DMS 273 (cell line): ENCODE measurements at regions not wholly inside any gene's neighbourhood (a gene's known extent, or its start where the extent isn't known, plus 50 kb on each side); places are given as distances from the start of the nearest gene placed in this dataset.
"Not testable (repeated sequence)": the region's sequence is repeated elsewhere in the genome, so short reads cannot be mapped to it uniquely, and the experiment has no call there.

ENCODE experiments used
- DNase-seq: peaks from one replicate; lab custom pipeline; 2025; ENCODE audit not compliant: unreplicated experiment; lab: John Stamatoyannopoulos, UW

- no peak for DNase-seq
Observed at GRCh38 chr18:46226461-46226860, 122.3 kb downstream of the HAUS1 start.

DNA sequence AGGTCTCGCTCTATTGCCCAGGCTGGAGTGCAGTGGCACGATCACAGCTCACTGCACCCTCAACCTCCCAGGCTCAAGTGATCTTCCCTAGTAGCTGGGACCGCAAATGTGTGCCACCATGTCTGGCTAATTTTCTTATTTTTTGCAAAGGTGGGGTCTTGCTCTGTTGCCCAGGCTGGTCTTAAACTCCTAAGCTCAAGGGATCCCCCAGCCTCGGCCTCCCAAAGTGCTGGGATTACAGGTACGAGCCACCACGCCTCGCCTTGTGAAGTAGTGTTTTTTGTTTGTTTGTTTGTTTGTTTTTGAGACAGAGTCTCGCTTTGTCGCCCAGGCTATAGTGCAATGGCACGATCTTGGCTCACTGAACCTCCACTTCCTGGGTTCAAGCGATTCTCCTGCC is 125.5 kb downstream of the HAUS1 start:
- DNase-seq, result not testable (repeated sequence)

DNA sequence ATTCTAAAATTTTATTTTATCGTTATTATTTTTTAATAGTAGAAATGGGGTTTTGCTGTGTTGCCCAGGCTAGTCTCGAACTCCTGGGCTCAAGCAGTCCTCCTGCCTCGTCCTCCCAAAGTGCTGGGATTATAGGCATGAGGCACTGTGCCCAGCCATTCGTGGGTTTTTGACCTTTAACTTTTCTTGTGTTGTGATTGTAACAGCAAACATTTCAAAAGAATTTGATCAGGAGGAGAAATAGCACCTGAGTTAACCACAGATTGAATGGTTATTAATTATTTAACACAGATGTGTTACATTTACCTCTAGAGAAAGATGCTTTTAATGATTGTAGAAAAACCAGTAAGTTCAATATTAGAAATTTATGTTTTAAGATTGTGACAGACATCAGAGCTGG is 132.0 kb downstream of the HAUS1 start:
- no peak for DNase-seq

GRCh38 chr18:46237891-46238290 is 133.7 kb downstream of the HAUS1 start:
- no peak for DNase-seq

DNA sequence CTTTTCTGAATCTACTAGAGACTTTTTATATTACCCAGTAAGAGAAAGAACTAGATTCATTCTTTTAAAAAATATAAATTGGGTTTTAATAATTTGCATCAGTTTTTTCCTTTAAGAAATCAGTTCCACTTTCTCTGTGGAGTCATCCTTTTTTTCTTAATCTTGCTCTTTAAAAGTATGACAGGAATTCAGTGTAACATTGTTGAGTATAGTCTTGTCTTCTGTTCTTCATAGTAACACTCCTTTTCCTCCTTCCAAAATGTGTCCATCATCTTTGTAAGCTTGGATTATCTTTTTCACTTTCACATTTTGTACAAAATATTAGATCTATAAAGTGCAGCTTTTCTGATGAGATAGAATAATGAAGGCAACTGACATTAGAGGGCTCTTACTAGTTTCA is 135.4 kb downstream of the HAUS1 start:
- no peak for DNase-seq

DNA sequence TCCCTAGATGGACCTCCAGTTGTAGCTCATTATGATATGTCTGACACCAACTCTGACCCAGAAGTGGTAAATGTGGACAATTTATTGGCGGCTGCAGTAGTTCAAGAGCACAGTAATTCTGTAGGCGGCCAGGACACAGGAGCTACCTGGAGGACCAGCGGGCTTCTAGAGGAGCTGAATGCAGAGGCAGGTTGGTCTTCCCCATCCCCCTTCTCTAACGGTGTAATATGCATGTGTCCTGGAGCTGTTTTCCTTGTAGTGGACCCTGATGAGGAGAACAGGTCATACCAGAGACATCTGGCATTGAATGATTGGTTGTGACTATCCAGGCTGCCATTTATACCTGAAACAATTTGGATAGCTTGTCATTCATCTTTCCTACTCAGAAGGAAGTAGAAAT is 135.8 kb downstream of the HAUS1 start:
- DNase-seq, result no peak

DNA sequence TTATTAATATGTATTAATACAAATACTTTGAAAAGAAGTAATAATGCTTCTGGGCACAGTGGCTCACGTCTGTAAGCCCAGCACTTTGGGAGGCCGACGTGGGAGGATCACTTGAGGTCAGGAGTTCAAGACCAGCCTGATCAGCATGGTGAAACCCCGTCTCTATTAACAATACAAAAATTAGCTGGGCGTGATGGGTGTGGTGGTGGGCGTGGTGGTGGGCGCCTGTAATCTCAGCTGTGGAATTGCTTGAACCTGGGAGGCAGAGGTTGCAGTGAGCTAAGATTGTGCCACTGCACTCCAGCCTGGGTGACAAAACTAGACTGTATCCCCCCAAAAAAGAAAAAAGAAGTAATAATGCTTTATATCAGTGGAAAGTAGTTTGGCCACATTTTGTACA is 137.2 kb downstream of the HAUS1 start:
- DNase-seq, result not testable (repeated sequence)

- DNase-seq, result no peak
Observed at GRCh38 chr18:46242183-46242582, 138.0 kb downstream of the HAUS1 start.

GRCh38 chr18:46243095-46243494 is 138.9 kb downstream of the HAUS1 start:
- DNase-seq, result no peak

DNA sequence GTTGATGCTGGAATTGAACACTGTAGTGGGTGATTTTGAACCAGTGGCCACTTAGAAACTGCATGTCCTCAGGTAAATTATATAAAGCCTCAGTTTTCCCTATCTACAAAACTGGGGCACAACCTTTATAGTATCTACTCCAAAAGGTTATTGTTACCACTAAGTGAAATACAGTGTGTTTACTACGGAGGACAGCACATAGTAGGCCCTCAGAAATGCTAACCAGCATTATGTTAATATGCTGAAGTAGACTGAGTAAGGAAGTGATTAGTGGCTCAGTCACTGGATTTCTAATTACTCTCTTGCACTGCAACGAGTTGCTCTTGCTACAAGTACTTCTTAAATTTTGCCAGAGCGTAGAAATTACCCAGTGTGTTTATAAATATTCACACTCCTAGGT is 139.5 kb downstream of the HAUS1 start:
- no peak for DNase-seq

GRCh38 chr18:46246101-46246500 is 141.9 kb downstream of the HAUS1 start:
- DNase-seq, result no peak

DNA sequence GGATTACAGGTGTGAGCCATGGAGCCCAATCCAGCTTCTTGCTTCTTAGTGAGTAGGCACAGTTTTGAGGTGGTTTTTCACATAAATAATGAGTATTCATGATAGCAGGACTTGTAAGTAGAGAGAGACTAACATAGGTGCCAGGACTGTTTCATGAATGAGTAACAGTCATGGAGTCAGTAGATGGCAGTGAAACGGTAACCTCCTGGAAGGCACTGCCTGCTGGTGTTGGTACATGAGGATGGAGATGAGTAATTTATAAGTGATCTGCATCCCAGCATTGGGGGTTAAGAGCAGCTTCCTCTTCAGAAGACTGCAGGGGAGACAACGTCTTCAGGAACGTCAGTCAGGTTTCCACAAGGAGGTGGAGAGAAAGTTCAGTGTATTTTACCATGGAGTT is 143.8 kb downstream of the HAUS1 start:
- no peak for DNase-seq

DNA sequence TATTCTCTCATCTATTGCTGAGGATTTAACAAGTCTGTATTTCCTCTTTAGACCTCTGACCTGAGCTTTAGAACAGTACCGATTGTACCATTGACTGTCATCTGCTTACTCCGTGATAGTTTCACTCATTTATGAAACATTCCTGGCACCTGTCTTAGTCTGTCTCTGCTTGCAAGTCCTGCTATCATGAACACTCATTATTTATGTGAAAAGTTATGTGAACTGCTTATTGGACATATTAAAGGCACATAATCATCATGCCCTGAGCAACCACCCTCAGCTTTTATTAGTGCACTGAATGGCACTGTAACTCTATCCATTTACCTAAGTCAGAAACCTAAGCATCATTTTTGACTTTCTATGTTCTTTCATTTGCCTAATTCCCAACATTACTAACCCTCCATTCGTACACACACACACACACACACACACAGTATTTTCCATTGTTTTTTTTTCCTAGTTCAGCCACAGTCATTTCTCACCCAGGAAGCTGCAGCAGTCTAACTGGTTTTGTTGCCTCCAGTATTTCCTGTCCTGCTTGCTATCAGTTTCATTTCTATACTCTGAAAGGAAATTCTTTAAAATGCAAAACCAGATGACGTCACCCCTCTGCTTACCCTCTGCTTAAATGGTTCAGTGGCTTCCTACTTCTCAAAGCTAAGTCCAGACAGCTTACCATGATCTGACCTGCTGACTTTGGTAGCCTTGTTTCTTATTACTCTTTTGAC is 146.1 kb downstream of the HAUS1 start:
- DNase-seq, result no peak

GRCh38 chr18:46250812-46251173 is 146.6 kb downstream of the HAUS1 start:
- DNase-seq, result no peak

GRCh38 chr18:46252759-46253158 is 148.6 kb downstream of the HAUS1 start:
- DNase-seq, result no peak

DNA sequence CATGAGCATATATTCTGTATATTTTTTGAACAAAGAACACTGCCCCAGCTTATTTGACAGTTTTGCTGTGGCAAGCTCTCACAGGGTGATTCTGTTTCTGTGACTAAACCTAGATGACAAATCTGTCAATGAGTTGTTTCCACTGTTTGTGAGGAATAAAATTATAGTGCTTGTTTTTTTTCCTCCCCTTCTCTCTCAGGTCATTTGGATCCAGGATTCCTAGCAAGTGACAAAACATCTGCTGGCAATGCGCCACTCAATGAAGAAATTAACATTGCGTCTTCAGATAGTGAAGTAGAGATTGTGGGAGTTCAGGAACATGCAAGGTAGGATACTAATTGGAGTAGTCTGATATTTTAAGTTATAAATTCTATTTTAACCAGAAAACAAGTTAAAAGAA is 149.3 kb downstream of the HAUS1 start:
- DNase-seq, result no peak

DNA sequence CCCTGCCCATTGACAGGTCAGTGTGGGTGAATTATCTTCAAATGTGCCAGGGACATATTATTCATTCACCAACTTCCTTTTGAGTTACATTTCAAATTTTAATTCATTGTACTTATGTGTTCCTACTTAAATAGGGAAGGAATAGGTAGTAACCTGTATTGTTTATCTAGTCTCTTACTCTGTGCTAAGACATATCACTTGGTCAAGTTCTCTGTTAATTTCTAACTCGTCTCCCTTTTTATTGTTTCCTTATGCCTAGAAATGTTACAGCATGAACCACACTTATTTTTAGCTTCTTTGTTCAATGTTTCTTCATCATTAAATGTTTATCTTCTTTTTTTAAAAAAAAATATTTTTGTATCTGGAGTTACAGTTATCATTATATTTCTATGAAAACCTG is 151.9 kb downstream of the HAUS1 start:
- no peak for DNase-seq

DNA sequence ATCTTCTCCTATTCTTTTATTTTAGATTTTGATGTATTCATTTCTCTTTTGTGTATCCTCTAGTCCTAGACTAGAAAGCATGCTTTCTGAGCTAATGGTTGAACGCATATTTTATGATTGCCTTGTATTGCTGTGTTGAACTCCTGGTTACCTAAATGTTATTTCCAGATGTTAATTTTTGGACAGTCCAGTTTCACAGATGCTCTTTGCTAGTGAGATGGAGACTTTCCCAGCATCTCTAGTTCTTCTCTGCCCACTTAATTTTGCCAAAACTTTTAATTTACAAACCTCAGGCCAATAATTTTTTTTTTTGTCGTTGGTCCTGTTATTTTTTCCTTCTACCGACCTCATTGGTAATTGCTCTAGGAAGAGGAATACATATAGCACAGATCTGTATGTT is 153.2 kb downstream of the HAUS1 start:
- DNase-seq, result no peak

DNA sequence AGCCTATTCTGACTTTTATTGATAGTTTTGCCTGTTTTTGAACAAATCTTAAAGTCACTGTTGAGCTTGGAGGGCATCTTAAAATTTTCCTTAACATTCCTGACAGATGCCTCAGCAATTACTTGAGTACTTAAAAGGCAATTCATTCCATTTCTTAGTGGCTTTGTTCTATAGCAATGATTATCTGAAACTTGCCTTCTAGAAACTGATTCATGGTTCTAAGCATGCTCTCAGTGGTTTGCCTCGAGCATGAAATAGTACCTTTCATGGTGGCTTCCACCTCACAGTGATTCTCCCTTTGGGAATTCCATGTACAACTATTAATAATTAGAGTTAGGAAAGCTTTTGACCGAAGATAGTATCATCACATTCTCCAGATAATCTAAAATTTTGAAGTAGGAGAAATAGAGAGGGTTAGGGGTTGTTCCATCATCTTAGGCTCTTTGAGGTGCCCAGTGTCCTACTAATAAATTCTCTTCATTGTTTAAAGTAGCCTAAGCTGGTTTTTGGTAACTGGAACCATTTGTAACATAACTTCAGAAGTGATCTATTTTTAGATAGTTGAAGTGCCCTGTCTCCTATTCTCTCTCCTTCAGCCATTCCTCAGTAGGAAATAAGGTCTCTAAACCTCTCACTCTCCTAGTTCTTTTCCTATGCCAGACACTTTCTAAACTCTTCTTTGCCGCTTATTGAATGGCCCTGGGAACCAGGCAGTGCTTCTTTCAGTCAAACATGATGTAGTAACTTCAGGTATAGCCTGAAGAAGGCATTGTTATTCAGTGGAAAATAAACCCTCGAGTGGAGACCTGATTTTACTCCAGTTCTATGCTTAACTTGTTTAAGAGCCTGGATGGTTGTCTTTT is 156.1 kb downstream of the HAUS1 start:
- no peak for DNase-seq

GRCh38 chr18:46260879-46261143 is 156.6 kb downstream of the HAUS1 start:
- no peak for DNase-seq

GRCh38 chr18:46261799-46262198 is 157.6 kb downstream of the HAUS1 start:
- no peak for DNase-seq

DNA sequence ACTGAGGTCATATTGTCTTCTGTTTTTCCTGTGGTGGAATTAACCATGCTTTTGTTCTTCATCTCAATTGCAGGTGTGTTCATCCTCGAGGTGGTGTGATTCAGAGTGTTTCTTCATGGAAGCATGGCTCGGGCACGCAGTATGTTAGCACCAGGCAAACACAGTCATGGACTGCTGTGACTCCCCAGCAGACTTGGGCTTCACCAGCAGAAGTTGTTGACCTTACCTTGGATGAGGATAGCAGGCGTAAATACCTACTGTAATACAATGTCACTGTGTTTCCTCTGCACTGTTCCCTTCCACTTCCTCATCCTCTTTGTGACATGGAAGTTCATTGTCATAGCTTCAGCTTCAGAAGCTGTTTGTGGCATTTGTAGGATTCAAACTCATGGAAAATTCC is 158.7 kb downstream of the HAUS1 start:
- no peak for DNase-seq

GRCh38 chr18:46264255-46264654 is 160.1 kb downstream of the HAUS1 start:
- DNase-seq, result no peak
